NB4 (cell line): ENCODE measurements at regions not wholly inside any gene's neighbourhood (a gene's known extent, or its start where the extent isn't known, plus 50 kb on each side); places are given as distances from the start of the nearest gene placed in this dataset.

ENCODE experiments used
- POLR2A ChIP-seq: IDR thresholded peaks from 2 replicates; pipeline ENCODE4 v1.6.1; 2011; ENCODE audit warnings: mild to moderate bottlenecking; ENCODE audit not compliant: insufficient read length; ENCODE audit errors: extremely low read depth
- TF ChIP-seq, protein P1 (sequence below): IDR thresholded peaks from one replicate; pipeline ENCODE4 v1.5.1; 2012; ENCODE audit warnings: low read depth, low read length

GRCh38 chrX:69228732-69229131 is 63.5 kb upstream of the PJA1 start:
- TF ChIP-seq POLR2A = no peak
- TF ChIP-seq, protein P1, sequence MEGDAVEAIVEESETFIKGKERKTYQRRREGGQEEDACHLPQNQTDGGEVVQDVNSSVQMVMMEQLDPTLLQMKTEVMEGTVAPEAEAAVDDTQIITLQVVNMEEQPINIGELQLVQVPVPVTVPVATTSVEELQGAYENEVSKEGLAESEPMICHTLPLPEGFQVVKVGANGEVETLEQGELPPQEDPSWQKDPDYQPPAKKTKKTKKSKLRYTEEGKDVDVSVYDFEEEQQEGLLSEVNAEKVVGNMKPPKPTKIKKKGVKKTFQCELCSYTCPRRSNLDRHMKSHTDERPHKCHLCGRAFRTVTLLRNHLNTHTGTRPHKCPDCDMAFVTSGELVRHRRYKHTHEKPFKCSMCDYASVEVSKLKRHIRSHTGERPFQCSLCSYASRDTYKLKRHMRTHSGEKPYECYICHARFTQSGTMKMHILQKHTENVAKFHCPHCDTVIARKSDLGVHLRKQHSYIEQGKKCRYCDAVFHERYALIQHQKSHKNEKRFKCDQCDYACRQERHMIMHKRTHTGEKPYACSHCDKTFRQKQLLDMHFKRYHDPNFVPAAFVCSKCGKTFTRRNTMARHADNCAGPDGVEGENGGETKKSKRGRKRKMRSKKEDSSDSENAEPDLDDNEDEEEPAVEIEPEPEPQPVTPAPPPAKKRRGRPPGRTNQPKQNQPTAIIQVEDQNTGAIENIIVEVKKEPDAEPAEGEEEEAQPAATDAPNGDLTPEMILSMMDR = no peak
